GM13977 (cell line): ENCODE measurements at regions not wholly inside any gene's neighbourhood (a gene's known extent, or its start where the extent isn't known, plus 50 kb on each side); places are given as distances from the start of the nearest gene placed in this dataset.

Experiments
- DNase-seq: peaks from one replicate; pipeline ENCODE4 v3.0.0; 2012; ENCODE audit warnings: low spot score
- in situ Hi-C: fragments of 300-500 bp; cut with MboI; formaldehyde crosslinking; loops from one replicate; pipeline ENCODE4 v1.12.0; 2022; ENCODE audit warnings: low sequenced_read_pairs, low pct_unique_long_range_greater_than_20kb, mixed read lengths, inconsistent platforms; ENCODE audit not compliant: unreplicated experiment
- TF ChIP-seq, protein P1 (sequence below): IDR thresholded peaks from 2 replicates; pipeline ENCODE4 v1.5.1; 2012; ENCODE audit warnings: mild to moderate bottlenecking, control low read depth; ENCODE audit not compliant: insufficient read depth; ENCODE audit errors: extremely low read depth, missing control alignments

DNA sequence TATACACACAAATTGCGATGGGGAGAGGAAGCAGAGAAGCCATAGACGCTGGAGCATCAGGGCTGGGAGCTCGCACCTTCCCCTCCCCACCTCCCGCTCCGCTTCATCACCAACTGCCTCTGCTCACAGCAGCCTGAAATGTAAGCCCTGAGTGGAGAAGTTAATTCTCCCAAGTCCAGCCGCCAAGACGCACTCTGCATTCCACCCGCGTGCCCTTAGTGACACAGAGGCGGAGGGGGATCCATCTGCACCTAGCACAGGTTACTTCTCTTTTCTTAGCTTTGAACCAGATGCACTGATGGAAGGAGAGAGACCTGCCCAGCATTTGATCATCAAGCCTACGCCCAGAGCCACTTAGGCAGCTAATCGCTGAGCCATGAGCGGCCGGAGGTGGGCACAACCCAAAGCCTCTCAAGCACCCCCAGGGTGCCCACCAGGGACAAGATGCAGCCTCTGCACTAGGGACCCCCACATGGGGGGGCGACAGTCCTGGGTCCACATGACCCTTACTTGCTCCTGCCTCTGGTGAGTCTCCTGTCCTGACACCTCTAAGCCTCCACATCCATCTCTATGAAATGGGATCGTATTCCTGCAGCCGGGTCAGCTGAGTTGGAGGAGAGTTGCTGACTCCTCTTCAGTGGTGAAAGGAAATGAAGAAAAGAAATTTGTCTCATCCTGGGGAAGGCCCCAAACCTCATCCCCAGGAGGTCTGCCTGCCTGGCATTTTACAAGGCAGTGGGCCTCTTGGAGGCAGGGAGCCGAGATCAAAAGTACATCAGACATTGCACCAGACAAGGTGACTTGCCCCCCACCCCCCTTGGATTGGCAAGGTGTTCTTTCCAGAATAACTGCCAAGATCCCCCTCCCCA lies 316.2 kb downstream of the MATN1 start:
- in situ Hi-C loops = loop anchor here (5.0 kb wide), 1 partner anchor 1015 kb away; no protein-coding TSS in a partner anchor
- TF ChIP-seq, protein P1, sequence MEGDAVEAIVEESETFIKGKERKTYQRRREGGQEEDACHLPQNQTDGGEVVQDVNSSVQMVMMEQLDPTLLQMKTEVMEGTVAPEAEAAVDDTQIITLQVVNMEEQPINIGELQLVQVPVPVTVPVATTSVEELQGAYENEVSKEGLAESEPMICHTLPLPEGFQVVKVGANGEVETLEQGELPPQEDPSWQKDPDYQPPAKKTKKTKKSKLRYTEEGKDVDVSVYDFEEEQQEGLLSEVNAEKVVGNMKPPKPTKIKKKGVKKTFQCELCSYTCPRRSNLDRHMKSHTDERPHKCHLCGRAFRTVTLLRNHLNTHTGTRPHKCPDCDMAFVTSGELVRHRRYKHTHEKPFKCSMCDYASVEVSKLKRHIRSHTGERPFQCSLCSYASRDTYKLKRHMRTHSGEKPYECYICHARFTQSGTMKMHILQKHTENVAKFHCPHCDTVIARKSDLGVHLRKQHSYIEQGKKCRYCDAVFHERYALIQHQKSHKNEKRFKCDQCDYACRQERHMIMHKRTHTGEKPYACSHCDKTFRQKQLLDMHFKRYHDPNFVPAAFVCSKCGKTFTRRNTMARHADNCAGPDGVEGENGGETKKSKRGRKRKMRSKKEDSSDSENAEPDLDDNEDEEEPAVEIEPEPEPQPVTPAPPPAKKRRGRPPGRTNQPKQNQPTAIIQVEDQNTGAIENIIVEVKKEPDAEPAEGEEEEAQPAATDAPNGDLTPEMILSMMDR = no peak
- DNase-seq = no peak

DNA sequence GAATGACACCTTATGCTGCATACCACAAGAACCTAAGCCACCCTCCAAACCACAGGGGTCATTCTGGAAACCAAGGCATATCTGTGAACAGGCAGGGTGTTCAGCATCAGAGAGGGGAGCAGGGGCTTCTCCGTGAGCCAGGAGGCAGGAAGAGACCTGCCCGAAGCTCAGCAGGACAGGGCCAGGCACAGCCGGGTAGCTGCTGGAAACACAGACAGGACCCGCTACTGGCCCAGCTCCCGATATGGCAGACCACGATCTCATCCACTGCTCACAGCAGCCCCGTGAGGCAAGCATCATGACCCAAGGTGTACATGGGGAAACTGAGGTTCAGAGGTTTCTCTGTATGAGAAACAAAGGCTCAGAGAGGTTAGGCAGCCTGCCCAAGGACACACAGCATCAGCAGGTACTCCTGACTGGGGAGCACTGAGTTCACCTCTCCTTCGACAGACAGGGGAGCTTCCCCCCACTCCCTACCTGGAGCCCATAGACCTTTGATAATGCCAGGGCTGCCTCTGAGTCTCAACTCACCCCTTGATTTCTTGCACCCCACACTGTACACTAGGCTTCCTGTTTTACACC lies 317.7 kb downstream of the MATN1 start:
- DNase-seq = no peak
- in situ Hi-C loops = loop anchor here (5.0 kb wide), 1 partner anchor 1013 kb away; no protein-coding TSS in a partner anchor
- TF ChIP-seq, protein P1 = no peak

DNA sequence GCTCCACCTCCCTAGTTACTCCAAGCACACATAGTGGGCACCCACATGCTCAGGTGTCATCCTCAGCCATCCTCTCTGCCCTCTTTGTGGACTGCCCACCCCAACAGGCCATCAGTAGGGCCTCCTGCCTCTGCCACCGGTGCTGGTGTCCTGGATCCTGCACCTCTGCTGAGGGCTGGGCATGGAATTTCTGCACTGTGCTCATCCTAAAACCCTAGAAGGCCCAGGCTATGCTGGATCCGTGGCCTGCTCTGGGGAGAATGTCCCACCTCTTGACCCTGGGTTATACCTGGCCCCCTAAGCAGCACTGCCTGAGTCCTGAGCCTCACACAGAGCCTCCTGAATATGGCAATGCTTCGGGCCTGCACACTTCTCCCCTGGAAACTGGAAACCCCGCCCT lies 318.3 kb downstream of the MATN1 start:
- no peak for DNase-seq
- in situ Hi-C loops = loop anchor here (5.0 kb wide), 1 partner anchor 1013 kb away; no protein-coding TSS in a partner anchor
- TF ChIP-seq, protein P1 = no peak

DNA sequence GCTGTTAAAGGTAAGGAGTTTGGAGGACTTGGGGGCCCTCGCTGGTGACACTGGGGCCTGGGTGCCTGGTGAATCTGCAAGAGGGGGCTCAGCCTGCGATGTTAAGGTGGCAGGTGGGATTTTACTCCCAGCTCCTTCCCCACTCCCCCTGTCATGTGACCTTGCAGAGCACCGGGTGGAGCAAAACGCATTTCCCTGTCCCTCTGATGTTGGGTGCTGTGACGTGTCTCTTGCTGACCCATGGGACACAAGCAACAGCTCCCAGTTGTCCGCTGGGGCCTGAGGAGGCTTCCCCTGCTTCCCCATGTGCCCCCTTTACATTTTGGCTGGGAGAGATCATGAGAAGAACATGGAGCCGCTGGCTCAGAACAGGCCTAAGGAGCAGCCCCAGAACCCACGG lies 319.0 kb downstream of the MATN1 start:
- TF ChIP-seq, protein P1 = no peak
- DNase-seq = no peak
- in situ Hi-C loops = no loop called here

DNA sequence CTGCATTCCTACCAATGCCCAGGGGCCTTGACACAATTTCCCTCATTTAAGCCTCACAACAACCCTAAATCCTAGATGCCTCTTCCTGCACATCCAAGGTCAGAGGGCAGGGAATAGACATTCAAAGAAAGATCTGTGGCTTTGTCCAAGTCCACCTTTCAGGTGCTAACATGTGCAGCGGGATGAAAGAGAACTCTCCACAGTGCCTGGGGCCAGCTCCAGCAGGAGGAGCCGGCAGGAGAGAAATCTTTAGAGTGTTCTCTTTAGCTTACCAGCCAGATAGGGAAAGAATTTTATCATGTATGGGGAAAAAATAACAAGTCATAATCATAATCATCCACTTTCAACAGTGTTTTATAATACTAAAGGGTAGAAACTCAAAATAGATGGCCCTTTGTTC lies 319.7 kb downstream of the MATN1 start:
- in situ Hi-C loops = no loop called here
- DNase-seq = no peak

DNA sequence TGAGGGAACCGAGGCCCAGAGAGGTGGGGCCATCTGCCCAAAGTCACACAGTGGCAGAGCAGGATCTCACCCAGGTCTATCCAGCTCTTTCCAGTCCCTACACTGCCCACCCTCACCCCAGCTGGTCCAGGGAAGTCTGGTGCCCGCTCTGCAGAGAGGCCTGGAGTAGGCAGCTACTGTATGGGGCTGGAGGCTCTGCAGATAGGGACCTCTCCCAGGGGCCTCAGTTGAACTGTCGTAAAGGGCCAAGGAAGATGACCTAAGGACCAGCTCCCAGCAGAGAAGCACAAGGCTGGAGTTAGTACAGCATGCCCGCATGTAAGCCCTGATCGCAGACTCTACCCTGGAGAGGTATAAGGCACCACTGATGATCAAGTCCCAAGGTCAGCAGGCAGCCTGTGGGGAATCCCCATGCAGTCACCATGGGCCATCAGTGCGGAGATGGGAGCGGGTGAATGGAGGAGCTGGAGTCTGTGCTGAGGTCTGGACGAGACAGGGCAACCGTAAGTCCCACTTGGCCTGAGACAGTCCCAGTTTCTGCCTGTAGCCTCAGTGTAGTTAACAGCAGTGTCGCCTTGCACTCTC lies 320.2 kb downstream of the MATN1 start:
- TF ChIP-seq, protein P1 = no peak
- DNase-seq = no peak
- in situ Hi-C loops = no loop called here

More for the DNA sequence above, 319.7 kb downstream of the MATN1 start:
- TF ChIP-seq, protein P1 = no peak
